Thoracic aorta (tissue), 2 donors: ENCODE measurements at regions not wholly inside any gene's neighbourhood (a gene's known extent, or its start where the extent isn't known, plus 50 kb on each side); places are given as distances from the start of the nearest gene placed in this dataset.
"Not testable (repeated sequence)": the region's sequence is repeated elsewhere in the genome, so short reads cannot be mapped to it uniquely, and the experiment has no call there.

Experiments
- ATAC-seq: fragments of 150-250 bp; one replicate; pipeline ENCODE4 v1.8.0; 2017; ENCODE audit warnings: low read depth; ENCODE audit not compliant: insufficient number of reproducible peaks, low FRiP score
- DNase-seq: peaks from one replicate; pipeline ENCODE4 v3.0.0-alpha.2; 2020; ENCODE audit warnings: low spot score
- H3K27ac ChIP-seq, 2 donors: fragments of 200-600 bp; sonication (generic); 1 replicate in 1 of 2; 2 replicates in 1 of 2; pipeline ENCODE4 v1.5.1; 2016; ENCODE audit warnings: mild to moderate bottlenecking in 2 of 2, moderate library complexity in 2 of 2
- H3K27me3 ChIP-seq: fragments of 200-600 bp; sonication (generic); replicated peaks from 2 replicates; pipeline ENCODE4 v1.6.0; 2016; ENCODE audit warnings: mild to moderate bottlenecking; ENCODE audit not compliant: insufficient read depth
- H3K36me3 ChIP-seq: fragments of 200-600 bp; sonication (generic); one replicate; pipeline ENCODE4 v1.5.1; 2016
- H3K4me1 ChIP-seq, 2 donors: fragments of 200-600 bp; sonication (generic); 1 replicate in 1 of 2; 2 replicates in 1 of 2; pipeline versions ENCODE4 v1.5.1 to v1.6.0; 2016; ENCODE audit warnings: low read depth in 2 of 2, mild to moderate bottlenecking in 1 of 2; ENCODE audit not compliant: control insufficient read depth in 1 of 2
- H3K4me3 ChIP-seq: fragments of 200-600 bp; sonication (generic); 2 replicates; pipeline ENCODE4 v1.5.1; 2016; ENCODE audit warnings: mild to moderate bottlenecking
- H3K9me3 ChIP-seq: fragments of 200-600 bp; sonication (generic); 2 replicates; pipeline ENCODE4 v1.5.1; 2016
- TF ChIP-seq, protein P1 (sequence below): fragments of 200-600 bp; sonication (generic); IDR thresholded peaks from one replicate; pipeline ENCODE4 v1.5.1; 2019; ENCODE audit warnings: antibody characterized with exemption

DNA sequence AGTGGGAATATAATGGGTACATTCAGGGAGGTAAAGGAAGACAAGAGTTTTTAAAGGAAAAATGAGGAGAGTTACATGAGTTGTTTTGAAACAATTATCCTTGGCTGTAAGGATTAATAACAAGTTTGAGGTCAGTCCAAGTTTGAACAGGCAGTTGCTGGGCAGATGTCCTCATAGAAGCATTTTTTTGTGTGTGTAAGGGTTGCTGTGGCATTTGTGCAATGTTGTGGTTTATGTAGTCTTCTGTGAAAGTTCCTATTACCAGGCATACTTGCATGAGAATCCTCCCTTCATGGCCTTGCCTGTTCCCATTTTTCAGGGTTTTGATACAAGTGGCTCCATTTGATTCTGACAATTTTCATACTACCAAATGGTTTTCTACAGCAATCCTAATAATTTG is 400.2 kb downstream of the KCNA4 start:
- H3K27ac ChIP-seq, result no peak overlapping the region
- H3K4me1 ChIP-seq, result no peaks in the 10 kb centered on the region
- no peaks in the 10 kb centered on the region for H3K9me3 ChIP-seq
- ATAC-seq (no peak), DNase-seq (no peak)
- H3K36me3 ChIP-seq, result no peaks in the 10 kb centered on the region
- no peaks in the 10 kb centered on the region for H3K27me3 ChIP-seq
- TF ChIP-seq, protein P1, sequence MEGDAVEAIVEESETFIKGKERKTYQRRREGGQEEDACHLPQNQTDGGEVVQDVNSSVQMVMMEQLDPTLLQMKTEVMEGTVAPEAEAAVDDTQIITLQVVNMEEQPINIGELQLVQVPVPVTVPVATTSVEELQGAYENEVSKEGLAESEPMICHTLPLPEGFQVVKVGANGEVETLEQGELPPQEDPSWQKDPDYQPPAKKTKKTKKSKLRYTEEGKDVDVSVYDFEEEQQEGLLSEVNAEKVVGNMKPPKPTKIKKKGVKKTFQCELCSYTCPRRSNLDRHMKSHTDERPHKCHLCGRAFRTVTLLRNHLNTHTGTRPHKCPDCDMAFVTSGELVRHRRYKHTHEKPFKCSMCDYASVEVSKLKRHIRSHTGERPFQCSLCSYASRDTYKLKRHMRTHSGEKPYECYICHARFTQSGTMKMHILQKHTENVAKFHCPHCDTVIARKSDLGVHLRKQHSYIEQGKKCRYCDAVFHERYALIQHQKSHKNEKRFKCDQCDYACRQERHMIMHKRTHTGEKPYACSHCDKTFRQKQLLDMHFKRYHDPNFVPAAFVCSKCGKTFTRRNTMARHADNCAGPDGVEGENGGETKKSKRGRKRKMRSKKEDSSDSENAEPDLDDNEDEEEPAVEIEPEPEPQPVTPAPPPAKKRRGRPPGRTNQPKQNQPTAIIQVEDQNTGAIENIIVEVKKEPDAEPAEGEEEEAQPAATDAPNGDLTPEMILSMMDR, result no peak
- no peak overlapping the region for H3K4me3 ChIP-seq

DNA sequence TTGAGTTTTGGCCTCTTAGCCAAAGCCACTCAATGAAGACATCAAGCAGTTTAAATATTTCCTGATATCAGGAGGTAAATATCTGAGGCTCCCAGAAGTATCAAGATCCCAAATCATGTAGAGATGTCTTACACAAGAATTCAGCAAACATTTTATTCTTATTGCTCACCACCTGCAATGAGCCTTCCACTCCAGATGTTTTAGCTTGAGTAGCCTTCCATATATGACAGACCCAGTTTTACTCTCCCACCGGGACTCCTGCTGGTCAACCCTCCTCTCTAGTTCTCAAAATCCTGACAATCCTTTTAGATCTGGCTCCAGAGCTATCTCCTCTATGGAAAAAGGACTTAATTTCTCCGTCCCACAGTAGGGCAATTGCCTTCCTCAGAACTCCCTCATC is 404.4 kb downstream of the KCNA4 start:
- H3K4me3 ChIP-seq, result no peak overlapping the region
- ATAC-seq, result no peak

DNA sequence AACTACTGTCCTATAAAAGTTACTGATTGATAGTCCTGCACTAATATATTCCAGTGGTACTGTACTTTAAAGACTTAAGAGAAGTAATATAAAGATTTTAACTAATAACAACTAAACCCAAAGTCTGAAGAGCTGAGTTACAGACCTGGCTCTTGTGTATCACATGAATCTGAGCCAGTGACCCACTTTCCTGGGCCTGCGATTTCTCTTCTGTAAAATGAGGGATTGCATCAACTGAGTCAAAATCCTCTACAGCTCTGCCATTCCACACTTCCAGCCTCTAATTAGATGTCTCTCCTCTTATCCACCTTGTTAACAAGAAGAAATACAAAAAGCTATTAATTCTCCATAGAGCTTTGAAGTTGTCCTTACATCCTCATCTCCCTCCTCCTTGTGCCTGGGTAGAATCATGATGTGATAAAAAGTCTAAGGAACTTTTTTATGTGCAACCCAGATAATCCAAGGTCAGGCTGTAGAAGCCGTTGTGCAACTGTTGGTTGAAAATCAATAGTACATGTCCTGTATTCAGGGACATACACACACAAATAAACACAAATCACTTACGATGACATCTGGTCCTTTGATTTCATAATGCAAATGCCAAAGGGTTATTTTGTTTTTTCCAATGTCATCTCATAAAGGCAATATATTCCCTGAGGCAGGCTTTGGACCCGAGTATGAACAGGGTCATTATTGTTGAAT is 410.3 kb downstream of the KCNA4 start:
- Histone ChIP-seq H3K4me3 (no peak overlapping the region), H3K4me1 (no peaks in the 10 kb centered on the region), H3K36me3 (no peaks in the 10 kb centered on the region), H3K9me3 (no peaks in the 10 kb centered on the region), H3K27me3 (no peaks in the 10 kb centered on the region), H3K27ac (no peak overlapping the region)
- TF ChIP-seq, protein P1, result no peak
- DNase-seq, result no peak
- ATAC-seq, result no peak

More for the DNA sequence above, 404.4 kb downstream of the KCNA4 start:
- no peak overlapping the region for H3K27ac ChIP-seq
- no peaks in the 10 kb centered on the region for H3K9me3 ChIP-seq
- DNase-seq, result no peak
- H3K36me3 ChIP-seq, result no peaks in the 10 kb centered on the region
- no peaks in the 10 kb centered on the region for H3K4me1 ChIP-seq
- TF ChIP-seq, protein P1, result no peak
- H3K27me3 ChIP-seq, result no peaks in the 10 kb centered on the region

DNA sequence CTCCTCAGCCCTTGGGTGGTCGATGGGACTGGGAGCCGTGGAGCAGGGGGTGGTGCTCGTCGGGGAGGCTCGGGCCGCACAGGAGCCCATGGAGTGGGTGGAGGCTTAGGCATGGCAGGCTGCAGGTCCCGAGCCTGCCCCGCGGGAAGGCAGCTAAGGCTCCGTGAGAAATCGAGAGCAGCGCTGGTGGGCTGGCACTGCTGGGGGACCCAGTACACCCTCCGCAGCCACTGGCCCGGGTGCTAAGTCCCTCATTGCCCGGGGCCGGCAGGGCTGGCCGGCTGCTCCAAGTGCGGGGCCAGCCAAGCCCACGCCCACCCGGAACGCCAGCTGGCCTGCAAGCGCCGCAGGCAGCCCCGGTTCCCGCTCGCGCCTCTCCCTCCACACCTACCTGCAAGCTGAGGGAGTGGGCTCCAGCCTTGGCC is 416.7 kb downstream of the KCNA4 start:
- H3K4me1 ChIP-seq, ATAC-seq, H3K27ac ChIP-seq, H3K27me3 ChIP-seq, H3K36me3 ChIP-seq, DNase-seq, H3K9me3 ChIP-seq, H3K4me3 ChIP-seq: not testable (repeated sequence)

DNA sequence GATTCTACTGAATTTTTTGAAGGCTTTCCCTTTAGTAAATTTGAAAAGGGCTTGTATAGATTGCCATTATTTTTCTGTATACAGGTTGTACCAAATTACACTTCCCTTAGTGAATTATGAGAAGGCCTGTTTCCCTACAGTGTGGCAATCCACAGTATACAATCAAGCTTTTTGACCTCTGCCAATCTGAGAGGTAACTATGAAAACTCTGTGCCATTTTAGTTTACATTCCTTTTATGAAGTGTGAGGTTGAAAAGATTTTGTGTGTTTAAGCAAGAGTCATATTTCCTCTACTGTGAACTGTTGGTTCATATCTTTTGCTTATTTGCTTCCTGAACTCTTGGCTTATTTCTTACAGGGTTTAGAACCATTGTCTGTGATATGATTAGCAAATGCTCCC is 432.5 kb downstream of the KCNA4 start:
- Histone ChIP-seq H3K4me1 (no peaks in the 10 kb centered on the region), H3K27ac (no peak overlapping the region), H3K9me3 (no peaks in the 10 kb centered on the region), H3K27me3 (no peaks in the 10 kb centered on the region), H3K36me3 (no peaks in the 10 kb centered on the region), H3K4me3 (no peak overlapping the region)
- TF ChIP-seq, protein P1, result no peak
- DNase-seq (no peak), ATAC-seq (no peak)

DNA sequence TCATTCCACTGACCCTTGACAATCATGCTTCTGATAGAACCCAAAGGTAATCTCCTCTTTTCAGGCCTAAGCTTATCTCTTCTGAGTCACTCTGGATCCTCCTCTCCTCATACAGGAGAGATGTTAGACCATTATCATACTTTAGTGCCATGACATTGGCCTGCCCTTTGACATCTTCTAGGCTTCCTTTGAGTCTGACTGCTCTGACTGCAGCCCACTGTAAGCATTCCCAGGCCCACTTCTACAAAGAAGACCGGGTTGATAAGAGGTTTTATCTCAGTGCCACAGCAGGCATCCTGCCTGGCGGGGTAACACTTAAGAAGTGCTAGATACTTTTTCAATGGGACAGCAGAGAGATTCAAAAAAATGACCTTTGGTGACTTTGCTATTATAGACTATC is 438.0 kb downstream of the KCNA4 start:
- DNase-seq (no peak), ATAC-seq (no peak)
- Histone ChIP-seq H3K4me3 (no peak overlapping the region), H3K9me3 (no peaks in the 10 kb centered on the region), H3K27me3 (no peaks in the 10 kb centered on the region), H3K4me1 (no peaks in the 10 kb centered on the region), H3K36me3 (no peaks in the 10 kb centered on the region), H3K27ac (no peak overlapping the region)
- TF ChIP-seq, protein P1, result no peak
